AG04449 (cell line): ENCODE measurements at regions not wholly inside any gene's neighbourhood (a gene's known extent, or its start where the extent isn't known, plus 50 kb on each side); places are given as distances from the start of the nearest gene placed in this dataset.

Experiments
- CTCF ChIA-PET: fragments of 350-600 bp; formaldehyde crosslinking; extraction: SDS; loops from one replicate; lab custom pipeline; 2021; ENCODE audit warnings: antibody characterized with exemption; lab: Yijun Ruan, JAX
- POLR2A ChIA-PET: fragments of 400-600, 350-600 bp; formaldehyde crosslinking; extraction: SDS; loops from one replicate; lab custom pipeline; 2020; ENCODE audit warnings: antibody characterized with exemption, inconsistent platforms; lab: Yijun Ruan, JAX
- DNase-seq: peaks from one replicate; pipeline ENCODE4 v3.0.0-alpha.2; 2010; ENCODE audit warnings: low read depth, low spot score
- H3K4me3 ChIP-seq: 2 replicates; pipeline ENCODE4 v1.5.1; 2011; ENCODE audit warnings: low read depth, mild to moderate bottlenecking, control low read depth, low read length
- CTCF ChIP-seq: IDR thresholded peaks from one replicate; pipeline ENCODE4 v1.5.1; 2011; ENCODE audit warnings: mild to moderate bottlenecking, moderate library complexity, low read length, control low read depth, inconsistent platforms; ENCODE audit not compliant: insufficient read depth; ENCODE audit errors: missing control alignments

GRCh38 chr6:121641158-121641557 is 205.7 kb downstream of the GJA1 start:
- ChIA-PET POLR2A (no interaction called here), CTCF (no interaction called here)
- no peak for TF ChIP-seq CTCF
- H3K4me3 ChIP-seq: no peak overlapping the region
- DNase-seq: no peak

GRCh38 chr6:121645100-121645745 is 209.8 kb downstream of the GJA1 start:
- CTCF ChIA-PET: no interaction called here
- no peak for TF ChIP-seq CTCF
- DNase-seq: no peak
- POLR2A ChIA-PET: no interaction called here
- H3K4me3 ChIP-seq: no peak overlapping the region

- no peak overlapping the region for H3K4me3 ChIP-seq
- POLR2A ChIA-PET: no interaction called here
- no peak for DNase-seq
- no peak for TF ChIP-seq CTCF
- CTCF ChIA-PET: no interaction called here
These were observed 212.5 kb downstream of the GJA1 start for GRCh38 chr6:121647905-121648304.

- ChIA-PET CTCF (interaction anchor here (1.4 kb wide), 1 partner anchor 213 kb away, joined by 3 read pairs; no protein-coding TSS in a partner anchor), POLR2A (no interaction called here)
- TF ChIP-seq CTCF: no peak
- no peak for DNase-seq
- H3K4me3 ChIP-seq: no peak overlapping the region
These were observed 214.5 kb downstream of the GJA1 start for GRCh38 chr6:121649951-121650350.

GRCh38 chr6:121651420-121651819 is 216.0 kb downstream of the GJA1 start:
- no peak for TF ChIP-seq CTCF
- POLR2A ChIA-PET: no interaction called here
- CTCF ChIA-PET: no interaction called here
- no peak for DNase-seq
- no peak overlapping the region for H3K4me3 ChIP-seq

GRCh38 chr6:121652223-121652622 is 216.8 kb downstream of the GJA1 start:
- CTCF ChIA-PET: no interaction called here
- no peak for TF ChIP-seq CTCF
- POLR2A ChIA-PET: no interaction called here
- DNase-seq: no peak
- no peak overlapping the region for H3K4me3 ChIP-seq
